ENCODE measurements at regions not wholly inside any gene's neighbourhood (a gene's known extent, or its start where the extent isn't known, plus 50 kb on each side); places are given as distances from the start of the nearest gene placed in this dataset.
A peak's percentile ranks its signal among the peaks of the same experiment; 100 is the strongest.

DNA sequence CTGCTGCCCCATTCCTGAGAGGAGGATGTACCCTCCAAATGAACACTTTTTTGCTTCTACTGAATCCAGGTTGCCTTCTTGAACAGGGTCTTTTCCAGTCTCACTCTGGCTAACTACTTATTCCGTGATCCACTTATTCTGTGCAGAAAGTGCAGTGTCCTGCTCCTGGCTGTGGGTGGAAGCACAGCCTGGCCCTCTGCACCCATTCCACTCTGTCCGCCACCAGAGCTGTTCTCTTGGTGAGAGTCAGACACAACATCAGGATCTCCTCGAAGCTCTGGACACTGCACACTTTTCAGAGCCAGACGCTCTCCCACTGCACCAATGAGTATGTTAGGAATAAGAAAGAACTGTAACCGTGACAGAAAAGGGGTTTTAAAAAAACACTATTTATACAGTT, 174.2 kb downstream of the MCHR2 start:
- no peaks in the 10 kb centered on the region for H3K79me1 ChIP-seq (ENCODE audit: insufficient read depth, low read depth, low read length, poor library complexity, severe bottlenecking)
- no peaks in the 10 kb centered on the region; a peak in 1 of 5 replicates for H3K9me3 Mint-ChIP-seq
- no peaks in the 10 kb centered on the region for H3K79me2 ChIP-seq (ENCODE audit: insufficient read depth, low read length)
- no CpG with 5 or more reads among the region's 5 CpGs for WGBS (ENCODE audit: extremely low coverage, insufficient read length, low lambda C conversion rate)
- no peaks in the 10 kb centered on the region for H3K23me2 ChIP-seq (ENCODE audit: insufficient read length, low read depth, low read length, poor library complexity, severe bottlenecking)
- peak overlapping the region; percentile 36 for H3K56ac ChIP-seq (ENCODE audit: insufficient read length, low read depth, low read length)
- no peak overlapping the region for H4K5ac ChIP-seq (ENCODE audit: insufficient read length, low read depth, low read length)
- H3K9me3 ChIP-seq (ENCODE audit: control insufficient read depth, low read depth, low read length): no peaks in the 10 kb centered on the region
- H2AFZ ChIP-seq (ENCODE audit: low read length): no peak overlapping the region
- H2BK15ac ChIP-seq (ENCODE audit: low read depth, low read length): no peak overlapping the region
- no peaks in the 10 kb centered on the region for H3K27me3 ChIP-seq (ENCODE audit: insufficient read depth, low read length)
- peaks cover 11 to 13% of the 10 kb centered on the region in 2 experiments for H3K4me1 Mint-ChIP-seq
- no peak overlapping the region for H2BK20ac ChIP-seq (ENCODE audit: low read depth, low read length, poor library complexity, severe bottlenecking)
- no peak overlapping the region for H4K91ac ChIP-seq (ENCODE audit: insufficient read length, low read depth, low read length)
- H3K23ac ChIP-seq (ENCODE audit: insufficient read length, low read depth, low read length): no peak overlapping the region
- peaks cover 1% of the 10 kb centered on the region; the same call in 1 of the 2 replicates for H3K27me3 Mint-ChIP-seq (ENCODE audit: low read depth)
- no peak overlapping the region for H3K27ac Mint-ChIP-seq
- H3K9ac ChIP-seq (ENCODE audit: extremely low read depth, insufficient read length, low read length): no peak overlapping the region
- peaks cover 2% of the 10 kb centered on the region; the same call in 1 of the 2 replicates for H3K4me1 ChIP-seq (ENCODE audit: insufficient read depth, low read length)
- no peak overlapping the region for H3K4me2 ChIP-seq (ENCODE audit: insufficient read depth, insufficient read length, low read length)
- H4K8ac ChIP-seq (replicated peaks; ENCODE audit: insufficient read length, low read depth, low read length): no peak overlapping the region
- H3K14ac ChIP-seq (ENCODE audit: insufficient read depth, low read length): no peak overlapping the region
- no peak overlapping the region for H2BK12ac ChIP-seq (ENCODE audit: insufficient read length, low read depth, low read length)
- H3T11ph ChIP-seq (ENCODE audit: low read length): no peak overlapping the region
- DNase-seq: no peak
- no peaks in the 10 kb centered on the region for H4K20me1 ChIP-seq (ENCODE audit: control insufficient read depth, insufficient read depth, insufficient read length)
- no peak overlapping the region for H3K18ac ChIP-seq (ENCODE audit: insufficient read length, low read depth, low read length)
- H3K4ac ChIP-seq (ENCODE audit: low read depth, low read length): no peak overlapping the region
- no peak overlapping the region for H2BK5ac ChIP-seq (ENCODE audit: insufficient read length, low read length)
- H3K27ac ChIP-seq (ENCODE audit: insufficient read length, low read depth, low read length): no peak overlapping the region
- no peak overlapping the region for H3K4me3 Mint-ChIP-seq
- no peak overlapping the region for H2BK120ac ChIP-seq (ENCODE audit: low read depth, low read length, poor library complexity, severe bottlenecking)
- no peaks in the 10 kb centered on the region; a peak in 1 of 7 replicates for H3K36me3 Mint-ChIP-seq (ENCODE audit: insufficient read depth in 1 of 3, low read depth in 3 of 3)
- TF ChIP-seq CTCF (conservative IDR thresholded peaks at IDR 0.05): no peak
- H2AK5ac ChIP-seq (ENCODE audit: insufficient read length, low read length): no peak overlapping the region

All from H9 (cell line).